ENCODE measurements at regions not wholly inside any gene's neighbourhood (a gene's known extent, or its start where the extent isn't known, plus 50 kb on each side); places are given as distances from the start of the nearest gene placed in this dataset.
"Not testable (repeated sequence)": the region's sequence is repeated elsewhere in the genome, so short reads cannot be mapped to it uniquely, and the experiment has no call there.

DNA sequence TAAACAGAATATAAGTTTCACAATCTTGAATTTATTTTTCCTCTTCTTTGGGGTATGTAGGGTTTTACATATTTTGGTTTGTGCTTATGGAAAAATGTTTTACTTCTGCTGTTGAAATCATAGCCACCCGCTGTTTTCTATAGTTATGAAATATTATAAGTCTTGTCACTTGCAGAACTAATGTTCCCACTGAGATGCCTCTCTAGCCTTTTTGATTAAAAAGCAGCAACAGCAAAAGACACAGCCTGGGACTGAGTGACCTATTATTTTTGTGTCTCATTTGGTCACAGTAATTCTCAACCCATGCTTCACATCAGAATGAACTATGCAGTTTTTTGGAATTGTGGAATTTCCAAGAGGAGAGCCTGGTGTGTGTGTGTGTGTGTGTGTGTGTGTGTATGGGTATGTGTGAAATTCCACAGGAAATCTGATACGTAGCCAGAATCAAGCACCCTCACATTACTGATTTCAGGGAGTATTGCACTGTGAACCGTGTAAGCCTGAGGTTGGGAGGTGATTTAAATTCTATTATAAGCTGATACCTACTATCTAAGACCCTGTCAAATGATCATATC lies 55.7 kb upstream of the FRMD6 start:
- H3K36me3 Mint-ChIP-seq (ENCODE audit: unreplicated experiment), result no peaks in the 10 kb centered on the region
- no peaks in the 10 kb centered on the region for H3K9me3 Mint-ChIP-seq (ENCODE audit: unreplicated experiment)
- peak overlapping the region; percentile 65 for H3K27ac Mint-ChIP-seq (ENCODE audit: unreplicated experiment)
- H3K4me3 Mint-ChIP-seq (ENCODE audit: unreplicated experiment), result no peak overlapping the region
- no peaks in the 10 kb centered on the region for H3K27me3 Mint-ChIP-seq (ENCODE audit: unreplicated experiment)
- TF ChIP-seq, protein P1, sequence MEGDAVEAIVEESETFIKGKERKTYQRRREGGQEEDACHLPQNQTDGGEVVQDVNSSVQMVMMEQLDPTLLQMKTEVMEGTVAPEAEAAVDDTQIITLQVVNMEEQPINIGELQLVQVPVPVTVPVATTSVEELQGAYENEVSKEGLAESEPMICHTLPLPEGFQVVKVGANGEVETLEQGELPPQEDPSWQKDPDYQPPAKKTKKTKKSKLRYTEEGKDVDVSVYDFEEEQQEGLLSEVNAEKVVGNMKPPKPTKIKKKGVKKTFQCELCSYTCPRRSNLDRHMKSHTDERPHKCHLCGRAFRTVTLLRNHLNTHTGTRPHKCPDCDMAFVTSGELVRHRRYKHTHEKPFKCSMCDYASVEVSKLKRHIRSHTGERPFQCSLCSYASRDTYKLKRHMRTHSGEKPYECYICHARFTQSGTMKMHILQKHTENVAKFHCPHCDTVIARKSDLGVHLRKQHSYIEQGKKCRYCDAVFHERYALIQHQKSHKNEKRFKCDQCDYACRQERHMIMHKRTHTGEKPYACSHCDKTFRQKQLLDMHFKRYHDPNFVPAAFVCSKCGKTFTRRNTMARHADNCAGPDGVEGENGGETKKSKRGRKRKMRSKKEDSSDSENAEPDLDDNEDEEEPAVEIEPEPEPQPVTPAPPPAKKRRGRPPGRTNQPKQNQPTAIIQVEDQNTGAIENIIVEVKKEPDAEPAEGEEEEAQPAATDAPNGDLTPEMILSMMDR (IDR thresholded peaks at IDR 0.05), result no peak
- peaks cover 50% of the 10 kb centered on the region for H3K4me1 Mint-ChIP-seq (ENCODE audit: unreplicated experiment)
- no peak for DNase-seq (ENCODE audit: extremely low spot score, unreplicated experiment)

DNA sequence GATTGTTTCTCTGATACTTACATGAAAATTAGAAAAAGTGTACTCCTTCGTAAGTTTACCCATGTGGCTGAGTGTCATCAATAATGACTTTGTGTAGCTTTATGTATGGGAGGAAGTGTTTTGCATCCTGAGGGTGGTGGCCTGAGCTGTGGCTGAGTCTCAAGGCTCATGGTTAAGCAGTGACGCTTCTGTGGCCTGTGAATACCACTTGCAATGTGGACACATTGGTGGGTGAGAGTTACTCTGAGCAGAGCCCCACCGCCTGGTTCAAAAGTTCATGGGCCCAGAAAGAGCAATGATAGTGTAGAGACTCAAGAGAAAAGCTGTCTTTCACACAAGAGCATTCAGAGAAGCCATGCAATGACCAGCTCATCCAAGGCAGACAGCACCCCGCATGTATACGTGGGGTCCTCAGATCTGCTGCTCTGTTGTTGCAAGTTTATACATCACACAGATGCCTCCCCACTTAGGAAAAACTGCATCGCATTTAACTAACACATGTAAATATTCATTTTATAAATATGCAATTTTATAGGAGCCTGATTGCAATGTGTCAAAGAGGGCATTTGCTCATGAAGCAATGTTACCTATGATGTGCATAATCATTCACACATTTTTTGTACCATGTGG lies 55.1 kb upstream of the FRMD6 start:
- H3K27ac Mint-ChIP-seq (ENCODE audit: unreplicated experiment), result peak overlapping the region; percentile 65
- H3K9me3 Mint-ChIP-seq (ENCODE audit: unreplicated experiment), result no peaks in the 10 kb centered on the region
- no peaks in the 10 kb centered on the region for H3K27me3 Mint-ChIP-seq (ENCODE audit: unreplicated experiment)
- peaks cover 50% of the 10 kb centered on the region for H3K4me1 Mint-ChIP-seq (ENCODE audit: unreplicated experiment)
- no peaks in the 10 kb centered on the region for H3K36me3 Mint-ChIP-seq (ENCODE audit: unreplicated experiment)
- H3K4me3 Mint-ChIP-seq (ENCODE audit: unreplicated experiment), result no peak overlapping the region
- no peak for DNase-seq (ENCODE audit: extremely low spot score, unreplicated experiment)
- TF ChIP-seq, protein P1 (IDR thresholded peaks at IDR 0.05), result no peak

DNA sequence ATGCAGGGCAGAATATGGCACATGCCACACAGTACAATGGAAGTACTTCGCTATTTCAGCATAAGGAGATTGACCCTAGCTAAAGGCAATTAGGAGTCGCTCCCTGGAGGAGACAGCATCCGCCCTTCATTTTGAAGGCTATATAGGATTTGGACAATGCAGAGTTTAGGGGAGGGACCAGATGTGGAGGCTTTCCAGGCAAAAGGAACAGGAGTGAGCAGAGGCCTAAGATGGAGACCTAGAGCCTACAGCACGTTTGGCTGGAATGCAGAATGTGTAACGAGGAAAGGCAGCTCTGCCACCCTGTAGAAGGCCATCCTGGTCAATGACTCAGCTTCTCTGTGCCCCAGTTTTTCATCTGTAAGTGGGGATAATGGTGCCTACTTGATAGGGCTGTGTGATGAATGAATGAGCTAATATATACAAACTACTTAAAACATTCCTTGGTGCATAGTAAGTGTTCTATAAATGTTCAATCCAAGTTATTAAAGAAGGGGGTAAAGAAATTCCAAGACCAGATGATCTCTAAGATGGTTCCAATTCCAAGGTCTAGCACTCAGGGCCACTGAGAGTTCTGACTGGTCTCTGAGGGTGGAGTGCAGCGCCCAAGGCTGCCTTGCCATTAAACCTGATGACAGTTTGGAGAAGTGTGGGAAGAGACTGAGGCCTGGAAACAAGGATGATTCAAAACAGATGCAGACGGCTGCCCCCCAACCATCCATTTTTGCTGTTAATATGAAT lies 54.3 kb upstream of the FRMD6 start:
- H3K36me3 Mint-ChIP-seq (ENCODE audit: unreplicated experiment), result no peaks in the 10 kb centered on the region
- no peaks in the 10 kb centered on the region for H3K9me3 Mint-ChIP-seq (ENCODE audit: unreplicated experiment)
- no peak overlapping the region for H3K4me3 Mint-ChIP-seq (ENCODE audit: unreplicated experiment)
- TF ChIP-seq, protein P1 (IDR thresholded peaks at IDR 0.05), result no peak
- peaks cover 53% of the 10 kb centered on the region for H3K4me1 Mint-ChIP-seq (ENCODE audit: unreplicated experiment)
- no peak for DNase-seq (ENCODE audit: extremely low spot score, unreplicated experiment)
- H3K27ac Mint-ChIP-seq (ENCODE audit: unreplicated experiment), result peak overlapping the region; percentile 79
- no peaks in the 10 kb centered on the region for H3K27me3 Mint-ChIP-seq (ENCODE audit: unreplicated experiment)

DNA sequence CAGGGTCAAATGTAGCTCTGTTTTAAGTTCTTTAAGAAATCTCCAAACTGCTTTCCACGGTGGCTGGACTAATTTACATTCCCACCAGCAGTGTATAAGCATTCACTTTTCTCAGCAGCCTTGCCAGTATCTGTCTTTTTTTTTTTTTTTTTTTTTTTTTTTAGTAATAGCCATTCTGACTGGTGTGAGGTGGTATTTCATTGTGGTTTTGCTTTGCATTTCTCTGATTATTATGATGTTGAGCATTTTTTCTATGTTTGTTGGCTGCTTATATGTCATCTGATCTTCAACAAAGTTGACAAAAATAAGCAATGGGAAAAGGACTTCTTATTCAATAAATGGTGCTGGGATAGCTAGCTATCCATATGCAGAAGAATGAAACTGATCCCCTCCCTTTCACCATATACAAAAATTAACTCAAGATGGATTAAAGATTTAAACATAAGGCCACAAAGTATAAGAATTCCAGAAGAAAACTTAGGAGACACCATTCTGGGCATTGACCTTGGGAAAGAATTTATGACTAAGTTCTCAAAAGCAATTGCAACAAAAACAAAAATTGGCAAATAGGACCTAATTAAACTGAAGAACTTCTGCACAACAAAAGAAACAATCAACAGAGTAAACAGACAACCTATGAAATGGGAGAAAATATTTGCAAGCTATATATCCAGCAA lies 52.6 kb upstream of the FRMD6 start:
- not testable (repeated sequence) for H3K4me3 Mint-ChIP-seq (ENCODE audit: unreplicated experiment); DNase-seq (ENCODE audit: extremely low spot score, unreplicated experiment); H3K36me3 Mint-ChIP-seq (ENCODE audit: unreplicated experiment); H3K27me3 Mint-ChIP-seq (ENCODE audit: unreplicated experiment); H3K9me3 Mint-ChIP-seq (ENCODE audit: unreplicated experiment)
- Mint-ChIP-seq H3K4me1 (ENCODE audit: unreplicated experiment) (peaks cover 58% of the 10 kb centered on the region), H3K27ac (ENCODE audit: unreplicated experiment) (peak overlapping the region; percentile 40)

DNA sequence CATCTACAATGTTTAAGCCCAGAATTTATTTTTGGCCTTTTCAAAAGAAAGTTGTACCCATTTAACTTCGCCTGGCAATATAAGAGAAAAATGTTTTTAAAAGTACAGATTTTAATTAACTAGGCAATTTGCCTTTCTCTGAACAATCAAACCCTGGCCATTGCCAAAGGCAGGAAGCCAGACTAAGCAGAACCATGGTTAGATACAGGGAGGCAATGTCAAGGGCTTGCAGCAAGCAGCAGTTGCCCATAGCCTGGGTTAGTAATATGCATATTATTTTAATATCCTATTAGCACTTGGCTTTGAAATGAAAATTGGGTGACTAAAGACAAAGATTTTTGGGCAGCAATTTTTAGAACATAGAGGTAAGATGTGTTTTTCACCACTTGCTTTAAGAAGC lies 51.1 kb upstream of the FRMD6 start:
- Mint-ChIP-seq H3K27ac (ENCODE audit: unreplicated experiment) (no peak overlapping the region), H3K27me3 (ENCODE audit: unreplicated experiment) (no peaks in the 10 kb centered on the region), H3K9me3 (ENCODE audit: unreplicated experiment) (no peaks in the 10 kb centered on the region), H3K4me1 (ENCODE audit: unreplicated experiment) (peaks cover 63% of the 10 kb centered on the region), H3K36me3 (ENCODE audit: unreplicated experiment) (no peaks in the 10 kb centered on the region), H3K4me3 (ENCODE audit: unreplicated experiment) (no peak overlapping the region)
- DNase-seq (ENCODE audit: extremely low spot score, unreplicated experiment), result no peak
- TF ChIP-seq, protein P1 (IDR thresholded peaks at IDR 0.05), result no peak

Data from osteocyte (in vitro differentiated cells).